ENCODE measurements at regions not wholly inside any gene's neighbourhood (a gene's known extent, or its start where the extent isn't known, plus 50 kb on each side); places are given as distances from the start of the nearest gene placed in this dataset.
"Not testable (repeated sequence)": the region's sequence is repeated elsewhere in the genome, so short reads cannot be mapped to it uniquely, and the experiment has no call there.

DNA sequence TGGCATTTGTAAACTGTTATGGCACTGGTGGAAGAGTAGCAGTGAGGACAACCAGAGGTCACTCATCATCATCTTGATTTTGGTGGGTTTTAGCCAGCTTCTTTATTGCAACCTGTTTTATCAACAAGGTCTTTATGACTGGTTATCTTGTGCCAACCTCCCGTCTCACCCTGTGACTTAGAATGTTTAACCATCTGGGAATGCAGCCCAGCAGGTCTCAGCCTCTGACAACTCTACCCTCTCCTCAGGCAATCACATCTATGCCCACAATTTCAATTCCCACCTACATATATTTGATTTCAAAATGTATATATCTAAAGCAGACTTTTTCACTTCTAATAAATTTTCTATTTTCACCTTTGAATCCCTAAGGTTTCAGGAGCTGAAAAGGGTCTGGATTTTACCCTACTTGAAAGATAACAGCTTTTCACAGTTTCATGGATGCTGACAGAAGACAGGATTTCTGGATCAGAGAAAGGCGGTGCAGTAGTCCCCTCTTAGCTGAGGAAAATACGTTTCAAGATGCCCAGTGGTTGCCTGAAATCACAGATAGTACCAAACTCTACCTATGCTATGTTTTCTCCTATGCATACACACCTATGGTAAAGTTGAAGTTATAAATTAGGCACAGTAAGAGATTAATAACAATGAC, 1171.8 kb downstream of the DIAPH3 start:
- no peak for DNase-seq (ENCODE audit: low read depth in 2 of 2)

- DNase-seq (ENCODE audit: low read depth in 2 of 2) = no peak
Measured at GRCh38 chr13:58992478-58993042, 1171.2 kb downstream of the DIAPH3 start.

DNA sequence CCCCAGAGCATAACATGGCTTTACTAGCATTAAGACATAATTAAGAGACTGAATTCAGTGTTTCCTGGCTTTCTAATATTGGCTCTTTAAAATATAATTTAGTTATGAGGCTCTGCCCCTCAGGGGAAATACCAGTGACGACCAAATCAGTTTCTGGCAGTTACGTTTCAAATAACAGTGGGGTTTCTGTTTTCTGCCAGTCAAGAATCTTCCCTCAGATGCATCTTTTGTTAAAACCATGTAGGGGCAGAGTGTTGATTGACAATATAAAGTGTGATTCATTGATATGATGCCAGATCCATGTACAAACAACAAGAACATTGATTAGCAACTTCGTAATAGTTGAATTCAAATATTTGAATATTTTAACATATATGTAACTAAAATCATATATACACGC, 1169.7 kb downstream of the DIAPH3 start:
- no peak for DNase-seq (ENCODE audit: low read depth in 2 of 2)

- DNase-seq (ENCODE audit: low read depth in 2 of 2) = no peak
Measured at GRCh38 chr13:58994777-58995176, 1169.0 kb downstream of the DIAPH3 start.

GRCh38 chr13:58998716-58999115, 1165.0 kb downstream of the DIAPH3 start:
- DNase-seq (ENCODE audit: low read depth in 2 of 2) = no peak

GRCh38 chr13:58999851-59000250, 1163.9 kb downstream of the DIAPH3 start:
- DNase-seq (ENCODE audit: low read depth in 2 of 2) = no peak

- no peak for DNase-seq (ENCODE audit: low read depth in 2 of 2)
Measured at GRCh38 chr13:59000770-59001169, 1163.0 kb downstream of the DIAPH3 start.

GRCh38 chr13:59012731-59013130, 1151.0 kb downstream of the DIAPH3 start:
- no peak for DNase-seq (ENCODE audit: low read depth in 2 of 2)

- DNase-seq (ENCODE audit: low read depth in 2 of 2) = no peak
Measured at GRCh38 chr13:59016250-59016649, 1147.5 kb downstream of the DIAPH3 start.

DNA sequence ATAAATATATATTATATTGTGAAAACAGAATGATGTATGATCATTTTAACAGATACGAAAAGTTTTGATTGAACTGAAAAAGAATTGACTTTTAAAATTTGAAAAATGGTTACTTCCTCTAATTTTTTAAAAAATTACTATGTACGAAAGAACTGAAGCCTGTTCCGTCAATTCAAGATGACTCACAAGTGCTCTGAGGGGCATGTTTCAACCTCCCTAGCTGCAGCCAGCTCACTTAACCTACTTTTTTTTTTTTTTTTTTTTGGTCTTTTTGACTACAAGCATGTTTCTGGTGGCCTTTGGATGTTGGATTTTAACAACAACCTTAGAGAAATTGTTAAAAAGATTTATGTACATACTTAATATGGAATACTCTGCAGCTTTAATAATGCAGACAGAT, 1139.3 kb downstream of the DIAPH3 start:
- no peak for DNase-seq (ENCODE audit: low read depth in 2 of 2)

- DNase-seq (ENCODE audit: low read depth in 2 of 2) = no peak
Measured at GRCh38 chr13:59034198-59034597, 1129.5 kb downstream of the DIAPH3 start.

GRCh38 chr13:59038824-59039223, 1124.9 kb downstream of the DIAPH3 start:
- no peak for DNase-seq (ENCODE audit: low read depth in 2 of 2)

GRCh38 chr13:59043016-59043415, 1120.7 kb downstream of the DIAPH3 start:
- DNase-seq (ENCODE audit: low read depth in 2 of 2) = no peak

GRCh38 chr13:59047546-59047945, 1116.2 kb downstream of the DIAPH3 start:
- no peak for DNase-seq (ENCODE audit: low read depth in 2 of 2)

DNA sequence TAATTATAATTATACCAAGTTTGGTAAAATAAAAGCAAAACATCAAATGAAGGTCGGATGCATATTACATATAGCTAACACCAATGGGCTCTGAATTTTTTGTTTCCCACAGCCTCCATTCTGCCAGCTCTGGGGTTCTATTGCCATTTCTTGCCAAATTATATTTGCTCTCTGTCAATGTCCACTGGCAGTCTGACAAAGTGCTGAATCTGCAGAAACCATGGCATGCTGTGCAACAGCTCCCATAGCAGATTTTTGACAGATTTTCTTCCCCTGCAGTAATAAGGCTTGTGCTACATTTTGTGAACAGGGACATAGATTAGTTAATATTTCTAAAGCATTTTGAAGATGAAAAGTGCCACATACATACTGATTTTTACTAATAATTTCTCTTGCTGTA, 1102.1 kb downstream of the DIAPH3 start:
- no peak for DNase-seq (ENCODE audit: low read depth in 2 of 2)

DNA sequence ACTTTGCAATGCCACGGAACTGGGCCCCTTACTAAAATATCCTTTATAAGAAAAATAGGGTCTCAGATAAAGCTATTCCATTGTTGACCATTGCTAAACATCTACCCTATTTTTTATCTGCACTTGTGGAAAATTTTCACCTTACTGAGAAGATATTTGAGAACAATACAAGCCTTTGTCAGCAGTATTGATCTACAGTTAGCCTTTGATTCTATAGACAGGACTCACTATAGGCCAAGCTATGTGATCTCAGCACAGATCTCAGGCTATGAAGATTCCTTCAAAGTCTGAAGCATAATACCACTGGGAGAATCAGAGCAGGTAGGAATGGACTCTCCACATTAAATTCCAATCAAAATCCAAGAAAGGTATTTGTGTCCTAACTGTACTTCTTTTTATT, 1099.7 kb downstream of the DIAPH3 start:
- DNase-seq (ENCODE audit: low read depth in 2 of 2) = no peak

- not testable (repeated sequence) for DNase-seq (ENCODE audit: low read depth in 2 of 2)
Measured at GRCh38 chr13:59076386-59076785, 1087.3 kb downstream of the DIAPH3 start.

DNA sequence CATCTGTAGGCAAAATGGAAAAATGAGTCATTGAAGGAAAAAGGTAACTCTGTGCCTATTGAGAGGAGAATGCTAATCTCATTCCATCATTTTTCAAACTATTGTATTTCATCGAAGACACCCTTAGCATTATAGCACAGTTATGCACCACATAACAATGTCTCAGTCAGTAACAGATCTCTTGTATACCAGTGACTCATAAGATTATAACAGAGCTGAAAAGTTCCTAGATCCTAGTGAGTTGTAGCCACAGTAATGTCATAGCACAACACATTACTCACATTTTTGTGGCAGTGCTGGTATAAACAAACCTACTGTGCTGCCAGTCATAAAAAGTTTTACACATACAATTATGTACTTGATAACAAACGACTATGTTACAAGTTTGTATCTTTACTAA, 1077.6 kb downstream of the DIAPH3 start:
- DNase-seq (ENCODE audit: low read depth in 2 of 2) = no peak

GRCh38 chr13:59088716-59089115, 1075.0 kb downstream of the DIAPH3 start:
- no peak for DNase-seq (ENCODE audit: low read depth in 2 of 2)

DNA sequence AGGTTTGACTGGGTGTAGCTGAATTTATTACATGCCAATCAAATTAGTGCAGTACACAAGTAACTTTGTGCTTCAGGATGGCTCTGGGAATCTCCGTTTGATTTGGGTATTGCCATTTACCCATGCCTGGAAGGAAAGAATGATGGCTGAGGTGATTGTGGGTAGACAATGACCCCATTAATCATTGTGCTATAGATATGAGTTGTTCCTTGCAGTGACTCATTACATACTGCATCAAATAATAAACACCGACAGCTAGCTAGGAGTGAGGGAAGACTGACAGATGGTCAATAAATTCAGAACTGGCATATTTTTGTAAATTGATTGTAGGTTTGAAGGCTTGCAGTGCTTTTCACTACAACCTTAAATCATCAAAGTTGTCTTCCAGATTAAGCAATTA, 1069.5 kb downstream of the DIAPH3 start:
- no peak for DNase-seq (ENCODE audit: low read depth in 2 of 2)

DNA sequence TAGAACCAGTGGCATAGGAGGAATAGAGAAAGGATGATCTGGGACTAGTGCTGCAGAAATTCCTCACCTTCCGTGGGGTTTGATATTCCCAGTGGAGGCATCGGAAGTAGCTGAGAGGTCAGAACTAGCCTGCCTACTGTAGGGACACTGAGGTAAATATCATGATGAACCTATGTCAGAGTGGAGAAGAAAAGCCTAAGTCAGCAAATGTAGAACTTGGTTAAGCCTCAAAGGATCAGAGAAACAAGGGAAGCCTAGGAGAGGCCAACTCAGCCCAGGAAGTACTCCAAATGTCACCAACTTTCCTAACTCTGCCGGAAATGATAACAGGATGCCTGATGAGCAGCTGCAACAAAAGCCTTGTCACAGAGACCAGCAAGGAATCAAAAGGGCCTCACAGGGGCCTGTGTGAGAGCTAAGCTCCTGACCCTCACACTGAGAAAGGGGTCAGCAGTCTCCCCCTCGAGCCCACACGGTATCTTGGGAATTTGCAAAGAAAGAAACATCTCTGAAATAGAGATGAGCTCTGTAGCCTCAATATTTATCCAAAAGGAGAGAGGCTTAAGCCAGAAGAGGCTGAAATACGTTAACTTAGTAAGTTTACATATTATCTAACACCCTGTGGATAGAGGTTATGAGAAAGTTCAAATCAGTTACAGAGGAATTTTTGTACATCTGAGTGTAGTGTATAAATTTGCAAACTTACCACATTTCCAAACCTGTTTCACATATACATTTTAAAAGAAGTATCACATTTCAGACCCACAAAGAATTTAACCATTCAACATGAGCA, 1064.3 kb downstream of the DIAPH3 start:
- no peak for DNase-seq (ENCODE audit: low read depth in 2 of 2)

- no peak for DNase-seq (ENCODE audit: low read depth in 2 of 2)
Measured at GRCh38 chr13:59103004-59103768, 1060.5 kb downstream of the DIAPH3 start.

Measured in stimulated activated CD4-positive, alpha-beta T cell treated with anti-CD3 and anti-CD28 coated beads, Interleukin-15, amount 100 ng/mL, for 48 hours (primary cell).